ENCODE measurements at regions not wholly inside any gene's neighbourhood (a gene's known extent, or its start where the extent isn't known, plus 50 kb on each side); places are given as distances from the start of the nearest gene placed in this dataset.

DNA sequence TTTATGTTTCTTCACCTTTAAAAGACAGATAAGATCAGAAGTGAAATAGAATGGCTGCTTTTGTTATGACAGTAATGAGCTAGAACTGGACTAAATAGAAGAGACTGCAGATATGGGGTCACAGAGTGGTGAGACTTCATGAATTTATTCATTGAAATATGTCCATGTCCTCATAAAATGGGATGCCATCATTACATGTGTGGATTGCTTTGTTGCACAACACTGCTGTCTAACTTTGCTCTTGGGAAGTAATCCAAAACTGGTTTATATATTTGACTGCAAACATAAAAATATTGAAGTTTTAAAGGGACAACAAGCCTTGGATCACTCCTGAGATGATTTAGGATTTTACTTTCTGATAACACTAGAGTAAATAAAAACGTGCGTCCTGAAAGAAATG is 209.2 kb upstream of the FAT4 start:
- no peak for DNase-seq
- 75 to 80% methylated on average over 2 of the region's 2 CpGs for WGBS, 2 donors (ENCODE audit: low coverage in 1 of 2)
- H3K9me3 ChIP-seq, result no peaks in the 10 kb centered on the region
- no peaks in the 10 kb centered on the region for H3K4me1 ChIP-seq
- TF ChIP-seq POLR2AphosphoS5 (IDR thresholded peaks at IDR 0.05) (no peak), POLR2A (IDR thresholded peaks at IDR 0.05) (no peak), EP300 (IDR thresholded peaks at IDR 0.05; ENCODE audit: low read depth) (no peak), CTCF (IDR thresholded peaks at IDR 0.05) (no peak)
- no peak overlapping the region for H3K27ac ChIP-seq
- no peak overlapping the region for H3K4me3 ChIP-seq
- H3K27me3 ChIP-seq, result no peaks in the 10 kb centered on the region
- in situ Hi-C loops (cut with MboI; ENCODE audit: low pct_ligation_motif_present in 1 of 4, low pct_unique_long_range_greater_than_20kb in 1 of 4, low sequenced_read_pairs in 3 of 4), result no loop called here
- H3K36me3 ChIP-seq, result no peaks in the 10 kb centered on the region
- intact Hi-C loops (cut with DNase I; ENCODE audit: low total_unique reads), result no loop called here

- H3K27ac ChIP-seq, result no peak overlapping the region
- no peaks in the 10 kb centered on the region for H3K9me3 ChIP-seq
- no peak for DNase-seq
- intact Hi-C loops (cut with DNase I; ENCODE audit: low total_unique reads) (no loop called here), in situ Hi-C loops (cut with MboI; ENCODE audit: low pct_ligation_motif_present in 1 of 4, low pct_unique_long_range_greater_than_20kb in 1 of 4, low sequenced_read_pairs in 3 of 4) (no loop called here)
- WGBS, 2 donors (ENCODE audit: low coverage in 1 of 2), result 68 to 82% methylated on average over 2 of the region's 2 CpGs
- H3K36me3 ChIP-seq, result no peaks in the 10 kb centered on the region
- no peaks in the 10 kb centered on the region for H3K4me1 ChIP-seq
- TF ChIP-seq CTCF (IDR thresholded peaks at IDR 0.05) (no peak), POLR2A (IDR thresholded peaks at IDR 0.05) (no peak), EP300 (IDR thresholded peaks at IDR 0.05; ENCODE audit: low read depth) (no peak), POLR2AphosphoS5 (IDR thresholded peaks at IDR 0.05) (no peak)
- H3K27me3 ChIP-seq, result no peaks in the 10 kb centered on the region
- H3K4me3 ChIP-seq, result no peak overlapping the region
These were observed 210.1 kb upstream of the FAT4 start for GRCh38 chr4:125104616-125105015.

DNA sequence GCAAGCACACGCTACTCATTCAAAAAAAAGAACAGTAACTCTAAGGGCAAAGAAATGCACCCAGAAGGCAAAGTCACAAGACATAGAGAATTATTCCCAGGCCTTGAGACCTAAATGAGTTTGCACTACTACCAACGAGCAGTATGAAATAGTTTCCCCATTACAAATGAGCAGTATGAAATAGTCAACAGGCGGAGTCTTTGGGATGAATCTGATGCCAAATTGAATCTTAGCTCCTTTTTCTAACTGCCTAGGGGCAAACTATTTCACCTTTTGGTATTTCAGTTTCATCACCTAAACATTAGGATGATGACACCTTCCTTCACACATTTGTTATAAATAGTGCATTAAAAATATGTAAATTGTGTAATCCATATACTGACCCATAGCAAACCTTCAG is 213.0 kb upstream of the FAT4 start:
- Histone ChIP-seq H3K4me3 (no peak overlapping the region), H3K27me3 (no peaks in the 10 kb centered on the region), H3K36me3 (no peaks in the 10 kb centered on the region), H3K9me3 (no peaks in the 10 kb centered on the region), H3K4me1 (no peaks in the 10 kb centered on the region), H3K27ac (no peak overlapping the region)
- intact Hi-C loops (cut with DNase I; ENCODE audit: low total_unique reads), result no loop called here
- DNase-seq, result no peak
- in situ Hi-C loops (cut with MboI; ENCODE audit: low pct_ligation_motif_present in 1 of 4, low pct_unique_long_range_greater_than_20kb in 1 of 4, low sequenced_read_pairs in 3 of 4), result no loop called here
- 69 to 76% methylated on average over 3 of the region's 3 CpGs for WGBS, 2 donors (ENCODE audit: low coverage in 1 of 2)
- TF ChIP-seq POLR2A (IDR thresholded peaks at IDR 0.05), result no peak
- TF ChIP-seq EP300 (IDR thresholded peaks at IDR 0.05; ENCODE audit: low read depth), result no peak

GRCh38 chr4:125097729-125098128 is 217.0 kb upstream of the FAT4 start:
- Histone ChIP-seq H3K4me1 (no peaks in the 10 kb centered on the region), H3K36me3 (no peaks in the 10 kb centered on the region), H3K27me3 (no peaks in the 10 kb centered on the region), H3K9me3 (no peaks in the 10 kb centered on the region), H3K27ac (no peak overlapping the region), H3K4me3 (no peak overlapping the region)
- intact Hi-C loops (cut with DNase I; ENCODE audit: low total_unique reads), result no loop called here
- TF ChIP-seq POLR2A (IDR thresholded peaks at IDR 0.05) (no peak), CTCF (IDR thresholded peaks at IDR 0.05) (no peak), POLR2AphosphoS5 (IDR thresholded peaks at IDR 0.05) (no peak), EP300 (IDR thresholded peaks at IDR 0.05; ENCODE audit: low read depth) (no peak)
- in situ Hi-C loops (cut with MboI; ENCODE audit: low pct_ligation_motif_present in 1 of 4, low pct_unique_long_range_greater_than_20kb in 1 of 4, low sequenced_read_pairs in 3 of 4), result no loop called here
- 45 to 56% methylated on average over 2 of the region's 2 CpGs for WGBS, 2 donors (ENCODE audit: low coverage in 1 of 2)
- DNase-seq, result no peak

GRCh38 chr4:125096662-125097061 is 218.1 kb upstream of the FAT4 start:
- no peak for TF ChIP-seq CTCF (IDR thresholded peaks at IDR 0.05)
- Histone ChIP-seq H3K27ac (no peak overlapping the region), H3K4me3 (no peak overlapping the region), H3K36me3 (no peaks in the 10 kb centered on the region), H3K4me1 (no peaks in the 10 kb centered on the region), H3K9me3 (no peaks in the 10 kb centered on the region), H3K27me3 (no peaks in the 10 kb centered on the region)
- WGBS, 2 donors (ENCODE audit: low coverage in 1 of 2), result 83 to 84% methylated on average over 3 of the region's 3 CpGs
- in situ Hi-C loops (cut with MboI; ENCODE audit: low pct_ligation_motif_present in 1 of 4, low pct_unique_long_range_greater_than_20kb in 1 of 4, low sequenced_read_pairs in 3 of 4), result no loop called here
- intact Hi-C loops (cut with DNase I; ENCODE audit: low total_unique reads), result no loop called here
- DNase-seq, result no peak

All from transverse colon (tissue), 4 donors.